ENCODE measurements at regions not wholly inside any gene's neighbourhood (a gene's known extent, or its start where the extent isn't known, plus 50 kb on each side); places are given as distances from the start of the nearest gene placed in this dataset.

GRCh38 chr7:135840591-135840990 is 92.0 kb upstream of the FAM180A start:
- H3K4me2 ChIP-seq (ENCODE audit: insufficient read depth in 1 of 2, low read depth in 2 of 2, low read length in 2 of 2) = no peak overlapping the region
- no peak overlapping the region for H2BK15ac ChIP-seq (ENCODE audit: low read length)
- no peak overlapping the region for H4K91ac ChIP-seq (replicated peaks; ENCODE audit: insufficient read length, low read length)
- no peak overlapping the region for H2AFZ ChIP-seq (ENCODE audit: low read length)
- no peak overlapping the region for H3K9ac ChIP-seq (replicated peaks in 1 of 4; ENCODE audit: extremely low read depth in 1 of 4, low read depth in 3 of 4, low read length in 3 of 4)
- H4K20me1 ChIP-seq (replicated peaks in 1 of 2; ENCODE audit: control insufficient read depth in 1 of 2, insufficient read depth in 2 of 2, low read length in 2 of 2) = no peaks in the 10 kb centered on the region
- no peak overlapping the region for H4K5ac ChIP-seq (ENCODE audit: insufficient read length, low read depth, low read length)
- no peak overlapping the region for H2BK12ac ChIP-seq (ENCODE audit: low read depth, low read length)
- ChIA-PET POLR2A (ENCODE audit: partially characterized antibody) (interaction anchor here (0.6 kb wide), 1 partner anchor 190 kb away, joined by 3 read pairs; no protein-coding TSS in a partner anchor), CTCF (ENCODE audit: partially characterized antibody) (interaction anchor here (1.1 kb wide), 1 partner anchor 170 kb away, joined by 3 read pairs; no protein-coding TSS in a partner anchor)
- H2BK20ac ChIP-seq (ENCODE audit: low read length) = no peak overlapping the region
- no peaks in the 10 kb centered on the region for H3K4me1 ChIP-seq (replicated peaks in 1 of 4; ENCODE audit: control insufficient read depth in 3 of 4, insufficient read depth in 4 of 4, low read length in 3 of 4)
- no peaks in the 10 kb centered on the region for H3K36me3 ChIP-seq (ENCODE audit: control insufficient read depth in 2 of 4, insufficient read depth in 4 of 4, low read length in 3 of 4)
- no peaks in the 10 kb centered on the region; the same call in 1 of the 2 replicates for H3K23me2 ChIP-seq (ENCODE audit: low read depth, low read length)
- H3K4me3 ChIP-seq (ENCODE audit: extremely low read depth in 1 of 4, insufficient read depth in 2 of 4, low read depth in 3 of 4, low read length in 4 of 4) = no peak overlapping the region
- DNase-seq (ENCODE audit: low read depth in 1 of 2, low spot score in 2 of 2) (no peak), FAIRE-seq (no peak)
- no peak overlapping the region for H3K23ac ChIP-seq (ENCODE audit: insufficient read length)
- H3K79me1 ChIP-seq (ENCODE audit: low read depth, low read length) = no peaks in the 10 kb centered on the region
- H3K18ac ChIP-seq (ENCODE audit: extremely low read depth, low read length) = no peak overlapping the region
- H3K79me2 ChIP-seq (ENCODE audit: control insufficient read depth in 1 of 2, insufficient read depth in 2 of 2, low read length in 2 of 2) = no peaks in the 10 kb centered on the region
- no peak overlapping the region for H2BK120ac ChIP-seq (replicated peaks; ENCODE audit: low read depth, low read length)
- no peak for TF ChIP-seq ATF2 (IDR thresholded peaks at IDR 0.05; ENCODE audit: low read length)
- no peak overlapping the region for H4K8ac ChIP-seq (ENCODE audit: extremely low read depth, insufficient read depth, low read length)
- H2AK5ac ChIP-seq (ENCODE audit: low read depth, low read length) = no peak overlapping the region
- no peaks in the 10 kb centered on the region for H3K9me3 ChIP-seq (ENCODE audit: insufficient read depth in 2 of 2, low read depth in 1 of 2, low read length in 1 of 2)
- H3K27ac ChIP-seq (ENCODE audit: low read depth, low read length) = no peak overlapping the region
- no peak overlapping the region for H3K4ac ChIP-seq (replicated peaks; ENCODE audit: insufficient read length, low read depth, low read length)
- H2BK5ac ChIP-seq (ENCODE audit: low read depth, low read length) = no peak overlapping the region
- no peak overlapping the region for H3K14ac ChIP-seq (ENCODE audit: insufficient read length)
- H3K27me3 ChIP-seq (replicated peaks in 1 of 4; ENCODE audit: control insufficient read depth in 3 of 4, extremely low read depth in 1 of 4, insufficient read depth in 3 of 4, low read length in 3 of 4) = no peaks in the 10 kb centered on the region
- no peak overlapping the region for H3K56ac ChIP-seq (replicated peaks; ENCODE audit: insufficient read length, low read depth, low read length)

All from H1 (cell line).